ENCODE measurements at regions not wholly inside any gene's neighbourhood (a gene's known extent, or its start where the extent isn't known, plus 50 kb on each side); places are given as distances from the start of the nearest gene placed in this dataset.
A peak's percentile ranks its signal among the peaks of the same experiment; 100 is the strongest.

GRCh38 chr15:39173426-39173825 is 407.5 kb upstream of the THBS1 start:
- no peak for DNase-seq

GRCh38 chr15:39174332-39174731 is 406.5 kb upstream of the THBS1 start:
- DNase-seq: no peak

GRCh38 chr15:39176030-39176429 is 404.8 kb upstream of the THBS1 start:
- no peak for DNase-seq

- DNase-seq: no peak
Observed at GRCh38 chr15:39177561-39177960, 403.3 kb upstream of the THBS1 start.

- DNase-seq: no peak
Observed at GRCh38 chr15:39180030-39180429, 400.8 kb upstream of the THBS1 start.

- DNase-seq: no peak
Observed at GRCh38 chr15:39180483-39180933, 400.4 kb upstream of the THBS1 start.

GRCh38 chr15:39181056-39181747 is 399.7 kb upstream of the THBS1 start:
- no peak for DNase-seq

- DNase-seq: no peak
Observed at GRCh38 chr15:39181940-39182339, 398.9 kb upstream of the THBS1 start.

GRCh38 chr15:39183164-39183881 is 397.6 kb upstream of the THBS1 start:
- no peak for DNase-seq

GRCh38 chr15:39184701-39185390 is 396.0 kb upstream of the THBS1 start:
- DNase-seq: no peak

- DNase-seq: no peak
Observed at GRCh38 chr15:39188314-39188713, 392.6 kb upstream of the THBS1 start.

GRCh38 chr15:39188930-39189329 is 391.9 kb upstream of the THBS1 start:
- no peak for DNase-seq

- no peak for DNase-seq
Observed at GRCh38 chr15:39191871-39192291, 389.0 kb upstream of the THBS1 start.

GRCh38 chr15:39192351-39192750 is 388.5 kb upstream of the THBS1 start:
- no peak for DNase-seq

- no peak for DNase-seq
Observed at GRCh38 chr15:39192979-39193560, 387.8 kb upstream of the THBS1 start.

GRCh38 chr15:39193611-39194010 is 387.3 kb upstream of the THBS1 start:
- no peak for DNase-seq

GRCh38 chr15:39194106-39194830 is 386.6 kb upstream of the THBS1 start:
- no peak for DNase-seq

GRCh38 chr15:39195961-39196486 is 384.9 kb upstream of the THBS1 start:
- no peak for DNase-seq

GRCh38 chr15:39198044-39199000 is 382.6 kb upstream of the THBS1 start:
- no peak for DNase-seq

GRCh38 chr15:39199076-39199475 is 381.8 kb upstream of the THBS1 start:
- peak in 19 of 56 donors; percentile 0 to 50 (median 10) for DNase-seq
